HG03565 (cell line): ENCODE measurements at regions not wholly inside any gene's neighbourhood (a gene's known extent, or its start where the extent isn't known, plus 50 kb on each side); places are given as distances from the start of the nearest gene placed in this dataset.
"Not testable (repeated sequence)": the region's sequence is repeated elsewhere in the genome, so short reads cannot be mapped to it uniquely, and the experiment has no call there.

Experiments
- ATAC-seq: cut with Tn5 transposase; IDR thresholded peaks from one replicate; pipeline ENCODE4 v1.9.1; 2021; ENCODE audit warnings: mild to moderate bottlenecking, moderate library complexity; ENCODE audit not compliant: unreplicated experiment

- ATAC-seq: no peak
Measured at GRCh38 chr10:53357587-53357986, 585.0 kb upstream of the MBL2 start.

- no peak for ATAC-seq
Measured at GRCh38 chr10:53356616-53357349, 584.2 kb upstream of the MBL2 start.

- ATAC-seq: not testable (repeated sequence)
Measured at GRCh38 chr10:53342531-53342930, 569.9 kb upstream of the MBL2 start.

GRCh38 chr10:53338199-53338598 is 565.6 kb upstream of the MBL2 start:
- not testable (repeated sequence) for ATAC-seq

GRCh38 chr10:53335803-53336422 is 563.3 kb upstream of the MBL2 start:
- ATAC-seq: not testable (repeated sequence)

- no peak for ATAC-seq
Measured at GRCh38 chr10:53331460-53331859, 558.9 kb upstream of the MBL2 start.

- not testable (repeated sequence) for ATAC-seq
Measured at GRCh38 chr10:53326401-53327305, 554.1 kb upstream of the MBL2 start.

- ATAC-seq: no peak
Measured at GRCh38 chr10:53325066-53325465, 552.5 kb upstream of the MBL2 start.

- ATAC-seq: no peak
Measured at GRCh38 chr10:53315709-53316108, 543.1 kb upstream of the MBL2 start.

GRCh38 chr10:53314876-53315275 is 542.3 kb upstream of the MBL2 start:
- no peak for ATAC-seq

GRCh38 chr10:53298443-53298842 is 525.9 kb upstream of the MBL2 start:
- ATAC-seq: no peak

- no peak for ATAC-seq
Measured at GRCh38 chr10:53284615-53285182, 512.1 kb upstream of the MBL2 start.

- ATAC-seq: no peak
Measured at GRCh38 chr10:53276797-53277196, 504.2 kb upstream of the MBL2 start.

GRCh38 chr10:53269482-53269881 is 496.9 kb upstream of the MBL2 start:
- no peak for ATAC-seq

GRCh38 chr10:53260213-53260612 is 487.6 kb upstream of the MBL2 start:
- ATAC-seq: no peak

GRCh38 chr10:53256623-53257022 is 484.0 kb upstream of the MBL2 start:
- no peak for ATAC-seq

GRCh38 chr10:53255661-53256205 is 483.1 kb upstream of the MBL2 start:
- ATAC-seq: no peak

GRCh38 chr10:53253221-53253620 is 480.6 kb upstream of the MBL2 start:
- ATAC-seq: no peak

- ATAC-seq: no peak
Measured at GRCh38 chr10:53239873-53240272, 467.3 kb upstream of the MBL2 start.

GRCh38 chr10:53236941-53237340 is 464.4 kb upstream of the MBL2 start:
- no peak for ATAC-seq

GRCh38 chr10:53233749-53234148 is 461.2 kb upstream of the MBL2 start:
- no peak for ATAC-seq
